Duodenal mucosa (tissue), 2 donors: ENCODE measurements at regions not wholly inside any gene's neighbourhood (a gene's known extent, or its start where the extent isn't known, plus 50 kb on each side); places are given as distances from the start of the nearest gene placed in this dataset.
A peak's percentile ranks its signal among the peaks of the same experiment; 100 is the strongest.

Experiments
- H3K27ac ChIP-seq: one replicate; pipeline ENCODE4 v1.7.0; 2013; ENCODE audit warnings: low read depth, low read length
- H3K27me3 ChIP-seq, 2 donors: one replicate each; pipeline ENCODE4 v1.7.0; 2013; ENCODE audit warnings: low read length in 2 of 2, control low read depth in 1 of 2; ENCODE audit not compliant: insufficient read depth in 2 of 2, control insufficient read depth in 1 of 2
- H3K36me3 ChIP-seq, 2 donors: one replicate each; pipeline ENCODE4 v1.7.0; 2013; ENCODE audit warnings: low read length in 2 of 2, control low read depth in 1 of 2; ENCODE audit not compliant: insufficient read depth in 2 of 2, control insufficient read depth in 1 of 2
- H3K4me1 ChIP-seq, 2 donors: one replicate each; pipeline ENCODE4 v1.7.0; 2013; ENCODE audit warnings: low read length in 2 of 2, control low read depth in 1 of 2; ENCODE audit not compliant: insufficient read depth in 2 of 2, control insufficient read depth in 1 of 2
- H3K4me3 ChIP-seq, 2 donors: one replicate each; pipeline ENCODE4 v1.7.0; 2013; ENCODE audit warnings: low read length in 2 of 2, low read depth in 1 of 2
- H3K9ac ChIP-seq, 2 donors: one replicate each; pipeline ENCODE4 v1.7.0; 2013; ENCODE audit warnings: low read length in 2 of 2, low read depth in 1 of 2
- H3K9me3 ChIP-seq, 2 donors: one replicate each; pipeline ENCODE4 v1.7.0; 2013; ENCODE audit warnings: low read length in 2 of 2, control low read depth in 1 of 2; ENCODE audit not compliant: control insufficient read depth in 1 of 2

DNA sequence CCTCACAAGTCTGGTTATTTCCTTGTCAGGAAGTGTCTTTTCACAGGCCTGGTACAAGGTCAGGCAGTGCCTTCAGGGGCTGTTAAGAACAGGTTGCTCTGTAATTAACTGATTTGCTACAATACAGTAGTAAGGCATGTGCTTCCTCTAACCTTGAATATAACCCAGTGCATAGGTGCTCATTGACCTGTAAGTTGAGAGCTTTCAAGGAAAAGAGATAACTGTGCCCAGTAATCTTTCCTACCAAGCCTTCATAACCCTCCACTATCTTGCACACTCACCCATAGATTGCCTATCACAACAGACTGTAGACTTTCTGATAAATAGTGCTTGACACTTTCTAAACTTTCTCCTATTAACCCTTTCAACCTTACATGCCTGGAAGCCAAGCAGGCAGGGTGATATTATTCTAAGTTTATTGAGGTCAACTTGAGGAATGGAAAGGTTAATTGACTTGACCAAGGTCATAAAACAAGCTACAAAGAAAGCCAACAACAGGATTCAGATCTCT lies 148.1 kb downstream of the PPARGC1A start:
- H3K27ac ChIP-seq, result peak overlapping the region; percentile 39
- H3K4me1 ChIP-seq, result peaks cover 21 to 38% of the 10 kb centered on the region in 2 donors
- peak overlapping the region in 1 of 2 donors; percentile 10 for H3K4me3 ChIP-seq
- no peak overlapping the region for H3K9ac ChIP-seq
- peaks cover 2 to 9% of the 10 kb centered on the region in 2 donors for H3K9me3 ChIP-seq
- no peaks in the 10 kb centered on the region for H3K36me3 ChIP-seq
- no peaks in the 10 kb centered on the region for H3K27me3 ChIP-seq

DNA sequence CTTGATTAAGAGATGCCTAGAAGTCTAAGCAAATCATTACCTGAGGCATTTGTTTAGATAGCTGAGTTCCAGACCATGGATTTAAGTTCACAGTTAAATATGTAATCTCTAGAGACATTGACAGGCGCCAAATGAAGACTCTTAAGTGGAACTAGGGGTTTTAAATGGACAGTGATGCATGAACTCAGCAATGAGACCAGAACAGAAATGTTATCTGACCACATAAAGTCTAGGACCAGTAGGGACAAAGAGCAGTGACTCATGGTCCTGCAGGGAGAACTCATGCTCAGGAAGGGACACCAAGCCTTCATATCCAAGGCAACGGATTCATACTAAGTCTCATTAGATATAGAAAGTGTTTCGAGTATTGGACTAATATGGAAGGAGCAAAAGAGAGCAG lies 152.3 kb downstream of the PPARGC1A start:
- Histone ChIP-seq H3K4me1 (peaks cover 16 to 33% of the 10 kb centered on the region in 2 donors), H3K27ac (no peak overlapping the region), H3K9me3 (no peaks in the 10 kb centered on the region), H3K4me3 (no peak overlapping the region), H3K36me3 (no peaks in the 10 kb centered on the region), H3K9ac (no peak overlapping the region), H3K27me3 (no peaks in the 10 kb centered on the region)

GRCh38 chr4:23736466-23736865 lies 153.4 kb downstream of the PPARGC1A start:
- no peaks in the 10 kb centered on the region for H3K27me3 ChIP-seq
- H3K4me3 ChIP-seq, result no peak overlapping the region
- H3K9ac ChIP-seq, result no peak overlapping the region
- H3K4me1 ChIP-seq, result peaks cover 10 to 24% of the 10 kb centered on the region in 2 donors
- H3K36me3 ChIP-seq, result no peaks in the 10 kb centered on the region
- H3K9me3 ChIP-seq, result no peaks in the 10 kb centered on the region
- no peak overlapping the region for H3K27ac ChIP-seq

DNA sequence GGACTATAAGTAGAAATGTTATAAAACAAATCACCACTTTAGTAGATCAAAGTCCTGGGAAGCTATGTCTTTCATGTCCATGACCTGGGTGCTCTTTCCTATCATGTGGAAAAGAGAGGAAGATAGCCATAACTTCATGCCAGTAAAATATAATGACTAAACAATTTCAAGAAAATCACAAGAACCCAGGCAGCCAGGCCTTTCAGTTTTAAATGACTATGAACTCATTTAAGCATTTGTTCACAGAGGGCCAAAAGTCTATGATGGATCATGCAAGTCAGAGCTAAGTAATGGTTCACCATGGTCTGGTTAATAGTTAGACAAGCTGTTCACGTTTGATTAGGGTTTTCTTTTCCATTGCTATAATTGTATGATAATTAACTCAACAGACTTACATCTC lies 155.8 kb downstream of the PPARGC1A start:
- H3K9ac ChIP-seq, result no peak overlapping the region

DNA sequence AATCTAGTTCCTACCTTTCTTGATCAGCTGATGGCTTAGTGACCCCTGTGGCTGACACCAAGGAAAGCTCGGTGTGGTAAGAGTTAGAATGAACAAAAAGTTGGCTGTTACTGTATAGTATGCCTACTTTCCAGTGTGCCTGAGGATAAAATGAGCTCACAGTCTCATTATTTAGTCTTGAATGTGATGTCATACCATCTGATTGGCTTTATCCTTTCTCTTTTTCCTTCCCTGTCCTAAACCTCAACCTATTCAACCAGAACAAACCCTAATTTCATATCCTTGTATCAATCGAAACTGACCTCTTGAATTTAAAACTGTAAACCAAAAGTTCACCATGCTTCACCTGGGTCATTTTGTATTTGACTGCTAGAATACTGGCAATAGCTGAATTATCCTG lies 156.4 kb downstream of the PPARGC1A start:
- Histone ChIP-seq H3K9ac (no peak overlapping the region), H3K4me3 (no peak overlapping the region), H3K27ac (no peak overlapping the region)

More for the DNA sequence above, 155.8 kb downstream of the PPARGC1A start:
- no peaks in the 10 kb centered on the region for H3K27me3 ChIP-seq
- H3K4me1 ChIP-seq, result peaks cover 0 to 8% of the 10 kb centered on the region in 2 donors
- H3K36me3 ChIP-seq, result no peaks in the 10 kb centered on the region
- H3K27ac ChIP-seq, result no peak overlapping the region
- H3K9me3 ChIP-seq, result no peaks in the 10 kb centered on the region
- H3K4me3 ChIP-seq, result no peak overlapping the region

GRCh38 chr4:23730998-23731397 lies 158.8 kb downstream of the PPARGC1A start:
- no peaks in the 10 kb centered on the region for H3K9me3 ChIP-seq
- H3K27ac ChIP-seq, result no peak overlapping the region
- no peaks in the 10 kb centered on the region for H3K27me3 ChIP-seq
- no peaks in the 10 kb centered on the region for H3K36me3 ChIP-seq
- no peak overlapping the region for H3K9ac ChIP-seq
- H3K4me1 ChIP-seq, result peaks cover 0 to 8% of the 10 kb centered on the region in 2 donors
- H3K4me3 ChIP-seq, result no peak overlapping the region

More for the DNA sequence above, 156.4 kb downstream of the PPARGC1A start:
- H3K4me1 ChIP-seq, result peaks cover 0 to 8% of the 10 kb centered on the region in 2 donors
- no peaks in the 10 kb centered on the region for H3K9me3 ChIP-seq
- H3K36me3 ChIP-seq, result no peaks in the 10 kb centered on the region
- H3K27me3 ChIP-seq, result no peaks in the 10 kb centered on the region

GRCh38 chr4:23728971-23729370 lies 160.9 kb downstream of the PPARGC1A start:
- H3K9me3 ChIP-seq, result no peaks in the 10 kb centered on the region
- no peaks in the 10 kb centered on the region for H3K36me3 ChIP-seq
- H3K4me3 ChIP-seq, result no peak overlapping the region
- H3K27me3 ChIP-seq, result no peaks in the 10 kb centered on the region
- H3K4me1 ChIP-seq, result peaks cover 0 to 7% of the 10 kb centered on the region in 2 donors
- H3K9ac ChIP-seq, result no peak overlapping the region
- H3K27ac ChIP-seq, result no peak overlapping the region

DNA sequence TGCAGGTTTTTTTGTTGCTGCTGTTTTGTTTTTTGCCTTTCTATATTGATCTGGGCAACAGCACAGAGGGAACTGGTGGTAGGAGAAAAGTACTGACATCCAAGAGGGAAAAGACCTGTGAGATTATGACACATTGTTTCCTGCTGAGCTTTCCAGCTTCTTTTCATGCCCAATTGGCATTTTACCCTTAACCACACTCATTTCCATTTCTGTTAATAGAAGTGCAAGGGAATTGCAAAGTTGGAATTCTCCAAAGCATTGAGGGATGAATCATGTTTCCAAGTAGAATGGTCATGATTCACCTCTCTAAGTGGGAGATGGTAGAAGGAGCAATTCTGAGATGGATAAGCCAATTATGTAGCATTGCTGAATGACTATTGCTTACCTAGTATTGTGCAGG lies 161.5 kb downstream of the PPARGC1A start:
- no peaks in the 10 kb centered on the region for H3K9me3 ChIP-seq
- H3K4me1 ChIP-seq, result peaks cover 0 to 1% of the 10 kb centered on the region in 2 donors
- no peak overlapping the region for H3K27ac ChIP-seq

GRCh38 chr4:23720556-23720955 lies 169.3 kb downstream of the PPARGC1A start:
- Histone ChIP-seq H3K36me3 (no peaks in the 10 kb centered on the region), H3K9me3 (no peaks in the 10 kb centered on the region), H3K4me3 (no peak overlapping the region), H3K27ac (no peak overlapping the region), H3K27me3 (no peaks in the 10 kb centered on the region), H3K9ac (no peak overlapping the region), H3K4me1 (peaks cover 0 to 8% of the 10 kb centered on the region in 2 donors)

More for the DNA sequence above, 161.5 kb downstream of the PPARGC1A start:
- H3K27me3 ChIP-seq, result no peaks in the 10 kb centered on the region
- H3K36me3 ChIP-seq, result no peaks in the 10 kb centered on the region
- no peak overlapping the region for H3K9ac ChIP-seq
- H3K4me3 ChIP-seq, result no peak overlapping the region

- Histone ChIP-seq H3K9me3 (no peaks in the 10 kb centered on the region), H3K9ac (no peak overlapping the region), H3K36me3 (no peaks in the 10 kb centered on the region), H3K27ac (no peak overlapping the region), H3K4me1 (peaks cover 0 to 8% of the 10 kb centered on the region in 2 donors), H3K4me3 (no peak overlapping the region), H3K27me3 (no peaks in the 10 kb centered on the region)
Observed at GRCh38 chr4:23718435-23718834, 171.4 kb downstream of the PPARGC1A start.
